Fibroblast of lung (primary cell): ENCODE measurements at regions not wholly inside any gene's neighbourhood (a gene's known extent, or its start where the extent isn't known, plus 50 kb on each side); places are given as distances from the start of the nearest gene placed in this dataset.

ENCODE experiments used
- DNase-seq, 2 donors: peaks; one replicate each; pipeline versions ENCODE4 v3.0.0 to v3.0.0-alpha.2; 2010; ENCODE audit warnings: low read depth in 2 of 2
- H2AFZ ChIP-seq: 2 replicates; pipeline ENCODE4 v1.5.1; 2012; ENCODE audit warnings: low read length, control low read depth, inconsistent platforms
- H3K27ac ChIP-seq: 2 replicates; pipeline ENCODE4 v1.5.1; 2011; ENCODE audit warnings: low read length, control low read depth; ENCODE audit not compliant: insufficient read depth
- H3K27me3 ChIP-seq: 2 replicates; pipeline ENCODE4 v1.5.1; 2011; ENCODE audit warnings: mild to moderate bottlenecking, low read length; ENCODE audit not compliant: control insufficient read depth, insufficient read depth
- H3K36me3 ChIP-seq: 2 replicates; pipeline ENCODE4 v1.5.1; 2011; ENCODE audit warnings: low read length; ENCODE audit not compliant: control insufficient read depth, insufficient read depth
- H3K4me1 ChIP-seq: 2 replicates; pipeline ENCODE4 v1.5.1; 2011; ENCODE audit warnings: low read length; ENCODE audit not compliant: control insufficient read depth, insufficient read depth; ENCODE audit errors: extremely low read depth
- H3K4me2 ChIP-seq: 2 replicates; pipeline ENCODE4 v1.5.1; 2011; ENCODE audit warnings: low read length, control low read depth; ENCODE audit not compliant: insufficient read depth; ENCODE audit errors: extremely low read depth
- H3K4me3 ChIP-seq, 4 experiments: fragments of 200-600 bp in 1 of 4; sonication (generic) in 1 of 4; replicated peaks in 1 of 4; 2 replicates each; pipeline ENCODE4 v1.5.1; 2011 to 2016; ENCODE audit warnings: low read length in 4 of 4, low read depth in 3 of 4, mild to moderate bottlenecking in 3 of 4, control low read depth in 2 of 4, inconsistent platforms in 1 of 4, mixed read lengths in 1 of 4; ENCODE audit not compliant: insufficient read depth in 1 of 4; ENCODE audit errors: control extremely low read depth in 1 of 4
- H3K79me2 ChIP-seq: 2 replicates; pipeline ENCODE4 v1.5.1; 2012; ENCODE audit warnings: mild to moderate bottlenecking, low read length, inconsistent platforms; ENCODE audit not compliant: control insufficient read depth, insufficient read depth
- H3K9ac ChIP-seq: 2 replicates; pipeline ENCODE4 v1.5.1; 2011; ENCODE audit warnings: mild to moderate bottlenecking, low read length, control low read depth; ENCODE audit not compliant: insufficient read depth
- H3K9me3 ChIP-seq: 2 replicates; pipeline ENCODE4 v1.5.1; 2012; ENCODE audit warnings: low read depth, low read length; ENCODE audit not compliant: control insufficient read depth, insufficient read depth
- H4K20me1 ChIP-seq: 2 replicates; pipeline ENCODE4 v1.5.1; 2011; ENCODE audit warnings: low read length; ENCODE audit not compliant: control insufficient read depth, insufficient read depth; ENCODE audit errors: extremely low read depth
- EZH2 ChIP-seq: IDR thresholded peaks from 2 replicates; pipeline ENCODE4 v1.5.1; 2012; ENCODE audit warnings: low read length, control low read depth, mild to moderate bottlenecking; ENCODE audit errors: missing control alignments
- TF ChIP-seq, protein P1 (sequence below), 2 donors: IDR thresholded peaks in 1 of 2; conservative IDR thresholded peaks in 1 of 2; 1 replicate in 1 of 2; 2 replicates in 1 of 2; pipeline ENCODE4 v1.5.1; 2011 to 2012; ENCODE audit warnings: low read length in 2 of 2, control low read depth in 1 of 2, inconsistent platforms in 1 of 2, low read depth in 1 of 2, mild to moderate bottlenecking in 1 of 2

DNA sequence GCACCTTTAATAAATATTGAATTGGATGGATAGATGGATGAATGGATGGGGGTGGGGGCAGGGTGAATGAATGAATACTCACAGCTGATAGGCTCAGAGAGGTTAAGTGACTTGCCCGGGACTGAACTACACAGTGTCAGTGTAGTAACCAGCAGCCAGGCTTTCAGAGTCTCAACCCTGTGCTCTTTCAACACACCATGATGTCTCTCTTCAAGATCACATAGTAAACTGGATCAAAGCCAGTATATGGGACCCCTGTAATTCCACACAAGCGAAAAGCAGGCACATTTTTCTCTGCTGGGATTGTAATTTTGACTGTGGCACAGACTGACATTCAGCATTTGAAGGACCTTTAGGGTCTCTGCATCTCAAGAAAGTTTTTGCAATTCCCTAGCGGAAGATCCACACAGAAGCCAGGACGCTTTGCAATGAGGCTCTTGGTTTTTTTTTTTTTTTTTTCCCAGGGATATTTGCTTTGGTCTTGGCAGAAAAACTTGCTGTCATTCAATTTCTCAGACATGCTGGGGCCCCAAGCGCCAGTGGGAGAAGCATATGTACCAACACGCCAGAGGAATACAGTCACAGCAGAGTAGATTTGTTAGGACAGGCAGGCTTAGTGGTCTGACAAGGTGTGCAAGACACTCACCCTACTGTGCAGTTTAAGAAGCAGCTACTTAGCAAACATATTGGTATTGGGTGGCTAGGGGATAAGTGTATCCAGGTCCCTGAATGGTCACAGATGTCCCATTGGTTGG lies 213.1 kb upstream of the CAMK1G start:
- Histone ChIP-seq H3K27me3 (no peaks in the 10 kb centered on the region), H3K9me3 (no peaks in the 10 kb centered on the region), H3K79me2 (no peaks in the 10 kb centered on the region), H3K27ac (no peak overlapping the region), H3K4me2 (no peak overlapping the region), H3K9ac (no peak overlapping the region), H2AFZ (no peak overlapping the region), H3K4me3 (no peak overlapping the region), H4K20me1 (no peaks in the 10 kb centered on the region), H3K36me3 (no peaks in the 10 kb centered on the region), H3K4me1 (peaks cover 7% of the 10 kb centered on the region)
- DNase-seq = no peak
- TF ChIP-seq, protein P1, sequence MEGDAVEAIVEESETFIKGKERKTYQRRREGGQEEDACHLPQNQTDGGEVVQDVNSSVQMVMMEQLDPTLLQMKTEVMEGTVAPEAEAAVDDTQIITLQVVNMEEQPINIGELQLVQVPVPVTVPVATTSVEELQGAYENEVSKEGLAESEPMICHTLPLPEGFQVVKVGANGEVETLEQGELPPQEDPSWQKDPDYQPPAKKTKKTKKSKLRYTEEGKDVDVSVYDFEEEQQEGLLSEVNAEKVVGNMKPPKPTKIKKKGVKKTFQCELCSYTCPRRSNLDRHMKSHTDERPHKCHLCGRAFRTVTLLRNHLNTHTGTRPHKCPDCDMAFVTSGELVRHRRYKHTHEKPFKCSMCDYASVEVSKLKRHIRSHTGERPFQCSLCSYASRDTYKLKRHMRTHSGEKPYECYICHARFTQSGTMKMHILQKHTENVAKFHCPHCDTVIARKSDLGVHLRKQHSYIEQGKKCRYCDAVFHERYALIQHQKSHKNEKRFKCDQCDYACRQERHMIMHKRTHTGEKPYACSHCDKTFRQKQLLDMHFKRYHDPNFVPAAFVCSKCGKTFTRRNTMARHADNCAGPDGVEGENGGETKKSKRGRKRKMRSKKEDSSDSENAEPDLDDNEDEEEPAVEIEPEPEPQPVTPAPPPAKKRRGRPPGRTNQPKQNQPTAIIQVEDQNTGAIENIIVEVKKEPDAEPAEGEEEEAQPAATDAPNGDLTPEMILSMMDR (conservative IDR thresholded peaks at IDR 0.05 in 1 of 2, IDR thresholded peaks at IDR 0.05 in 1 of 2; ENCODE audit: low read depth in 1 of 2, low read length in 2 of 2) = no peak
- TF ChIP-seq EZH2 = no peak

DNA sequence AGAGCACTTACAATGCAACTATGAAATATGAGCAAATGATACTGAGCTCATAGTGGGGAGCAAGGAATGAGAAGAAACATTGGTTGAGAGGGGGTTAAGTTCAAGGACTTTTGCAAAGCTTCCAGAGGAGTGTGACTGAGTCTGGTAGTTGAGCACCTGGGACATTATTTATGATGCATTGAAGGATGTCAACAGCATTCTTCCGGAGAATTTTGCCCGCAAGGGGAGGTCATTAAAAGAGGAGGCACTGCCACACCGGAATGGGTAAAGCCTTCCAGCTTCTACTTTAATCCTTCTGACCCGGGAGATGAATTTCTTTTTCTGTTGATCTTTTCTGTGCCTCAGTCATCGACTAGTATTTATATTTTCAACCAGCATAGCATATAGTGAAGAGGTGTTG lies 208.4 kb upstream of the CAMK1G start:
- H3K27me3 ChIP-seq = no peaks in the 10 kb centered on the region
- no peak overlapping the region for H3K27ac ChIP-seq
- no peak for DNase-seq
- H3K4me3 ChIP-seq = no peak overlapping the region
- H3K36me3 ChIP-seq = no peaks in the 10 kb centered on the region
- H3K79me2 ChIP-seq = no peaks in the 10 kb centered on the region
- H3K9ac ChIP-seq = no peak overlapping the region
- TF ChIP-seq, protein P1 (conservative IDR thresholded peaks at IDR 0.05 in 1 of 2, IDR thresholded peaks at IDR 0.05 in 1 of 2; ENCODE audit: low read depth in 1 of 2, low read length in 2 of 2) = no peak
- no peak for TF ChIP-seq EZH2
- no peak overlapping the region for H3K4me2 ChIP-seq
- H4K20me1 ChIP-seq = no peaks in the 10 kb centered on the region
- H3K4me1 ChIP-seq = peaks cover 7% of the 10 kb centered on the region
- H3K9me3 ChIP-seq = no peaks in the 10 kb centered on the region
- no peak overlapping the region for H2AFZ ChIP-seq

DNA sequence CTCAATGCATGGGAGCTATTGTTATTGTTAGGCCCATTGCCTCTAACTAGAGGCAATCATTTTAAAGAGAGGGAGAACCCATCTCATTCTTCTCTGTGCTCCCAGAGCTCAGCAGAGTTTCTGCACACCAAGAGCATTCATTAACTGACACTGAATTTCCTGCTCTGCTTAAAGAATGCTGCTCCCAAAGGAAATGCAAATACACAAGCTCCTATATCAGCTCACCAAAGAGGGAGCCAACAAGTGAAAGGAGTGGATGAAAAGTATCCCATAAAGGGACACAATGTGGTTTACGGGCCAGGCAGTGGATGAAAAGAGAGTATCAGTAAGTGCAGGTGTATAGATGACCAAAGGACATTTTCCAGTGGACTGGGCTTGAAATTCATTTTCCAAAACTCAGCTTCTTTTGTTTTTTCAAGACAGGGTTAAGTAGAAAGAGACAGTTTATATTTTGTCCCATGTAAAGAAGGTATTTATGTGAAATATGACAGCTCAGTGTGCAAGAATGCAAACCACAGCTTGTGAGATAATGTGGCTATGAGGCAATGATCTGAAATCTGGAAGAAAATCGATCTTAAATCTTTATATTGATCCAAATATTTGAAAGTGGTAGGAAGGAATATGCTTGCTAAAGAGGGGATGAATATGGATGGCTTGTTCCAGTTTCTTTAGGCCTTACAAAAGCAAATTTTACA lies 207.7 kb upstream of the CAMK1G start:
- DNase-seq = peak; percentile 56 to 73
- no peaks in the 10 kb centered on the region for H4K20me1 ChIP-seq
- no peaks in the 10 kb centered on the region for H3K9me3 ChIP-seq
- H3K4me2 ChIP-seq = peak overlapping the region; percentile 62
- peaks cover 7% of the 10 kb centered on the region for H3K4me1 ChIP-seq
- TF ChIP-seq, protein P1 (conservative IDR thresholded peaks at IDR 0.05 in 1 of 2, IDR thresholded peaks at IDR 0.05 in 1 of 2; ENCODE audit: low read depth in 1 of 2, low read length in 2 of 2) = no peak
- no peak for TF ChIP-seq EZH2
- H2AFZ ChIP-seq = peak overlapping the region; percentile 30
- H3K9ac ChIP-seq = no peak overlapping the region
- no peaks in the 10 kb centered on the region for H3K79me2 ChIP-seq
- H3K4me3 ChIP-seq = no peak overlapping the region
- no peaks in the 10 kb centered on the region for H3K27me3 ChIP-seq
- no peaks in the 10 kb centered on the region for H3K36me3 ChIP-seq
- peak overlapping the region; percentile 12 for H3K27ac ChIP-seq
